GM19023 (cell line): ENCODE measurements at regions not wholly inside any gene's neighbourhood (a gene's known extent, or its start where the extent isn't known, plus 50 kb on each side); places are given as distances from the start of the nearest gene placed in this dataset.
"Not testable (repeated sequence)": the region's sequence is repeated elsewhere in the genome, so short reads cannot be mapped to it uniquely, and the experiment has no call there.

Source experiments
- ATAC-seq: cut with Tn5 transposase; IDR thresholded peaks from one replicate; pipeline ENCODE4 v1.9.1; 2021; ENCODE audit warnings: mild to moderate bottlenecking, moderate library complexity; ENCODE audit not compliant: unreplicated experiment

DNA sequence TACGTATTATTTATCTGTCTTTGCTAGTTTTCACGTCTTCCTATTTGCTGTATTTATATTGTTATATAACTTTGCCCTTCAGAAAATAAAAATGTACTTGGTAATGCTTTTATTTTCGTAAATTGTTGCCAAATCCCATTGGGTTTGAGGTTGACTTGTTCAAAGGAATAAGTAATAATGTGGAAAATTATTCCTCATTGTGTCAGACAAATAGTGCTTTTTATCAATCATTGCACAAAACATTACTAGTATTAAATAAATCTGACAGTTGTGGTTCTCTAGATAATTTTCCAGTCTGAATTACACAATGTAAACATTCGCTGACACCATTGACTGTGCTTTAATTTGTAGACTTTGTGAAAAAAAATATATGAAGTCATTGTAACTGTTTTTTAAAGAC is 798.3 kb upstream of the TMEFF2 start:
- no peak for ATAC-seq

- no peak for ATAC-seq
These were observed 788.4 kb upstream of the TMEFF2 start for GRCh38 chr2:192983173-192983572.

GRCh38 chr2:192978395-192978794 is 783.7 kb upstream of the TMEFF2 start:
- ATAC-seq, result no peak

- no peak for ATAC-seq
These were observed 777.2 kb upstream of the TMEFF2 start for GRCh38 chr2:192971981-192972380.

DNA sequence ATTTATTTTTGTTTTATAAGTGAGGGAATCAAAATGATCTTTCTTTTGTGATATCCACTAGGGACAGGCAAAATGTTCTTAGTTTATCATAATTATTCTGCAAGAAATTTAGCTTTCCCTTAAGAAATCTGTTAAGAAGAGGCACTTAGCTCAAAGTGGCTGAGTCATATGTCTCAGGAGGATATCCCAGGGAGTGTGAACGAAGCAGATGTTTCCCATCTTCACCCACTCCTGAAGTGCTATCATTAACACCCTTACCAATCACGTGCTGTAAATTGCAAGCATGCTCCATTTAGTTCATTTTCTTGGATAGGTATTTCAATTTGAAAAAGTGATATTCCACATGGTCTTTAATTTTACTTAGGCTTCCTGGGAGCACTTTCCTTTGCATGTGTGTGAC is 774.3 kb upstream of the TMEFF2 start:
- no peak for ATAC-seq

DNA sequence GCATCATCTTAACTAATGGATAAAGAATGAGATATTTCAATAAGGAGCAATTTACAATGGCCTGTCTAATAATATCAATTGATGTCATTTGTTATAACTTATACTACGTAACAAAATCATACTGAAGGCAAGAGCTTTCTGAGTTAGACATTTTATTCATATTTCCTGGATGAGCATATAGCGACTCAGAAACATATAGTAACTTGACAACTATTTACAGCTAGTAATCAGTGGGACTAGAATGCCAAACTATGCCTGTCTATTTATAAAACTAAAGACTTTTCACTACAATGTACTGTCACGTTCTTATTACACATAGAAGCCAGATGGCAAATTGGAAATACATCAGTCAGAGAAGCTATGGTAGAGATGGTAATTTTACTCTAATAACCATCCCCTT is 766.2 kb upstream of the TMEFF2 start:
- no peak for ATAC-seq

DNA sequence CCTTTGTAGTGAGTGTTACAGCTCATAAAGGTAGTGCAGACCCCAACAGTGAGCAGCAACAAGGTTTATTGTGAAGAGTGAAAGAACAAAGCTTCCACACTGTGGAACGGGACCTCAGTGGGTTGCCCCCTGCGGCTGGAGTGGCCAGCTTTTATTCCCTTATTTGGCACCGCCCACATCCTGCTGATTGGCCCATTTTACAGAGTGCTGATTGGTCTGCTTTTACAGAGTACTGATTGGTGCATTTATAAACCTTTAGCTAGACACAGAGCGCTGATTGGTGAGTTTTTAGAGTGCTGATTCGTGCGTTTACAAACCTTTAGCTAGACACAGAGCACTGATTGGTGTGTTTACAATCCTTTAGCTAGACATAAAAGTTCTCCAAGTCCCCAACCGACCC is 763.9 kb upstream of the TMEFF2 start:
- not testable (repeated sequence) for ATAC-seq

DNA sequence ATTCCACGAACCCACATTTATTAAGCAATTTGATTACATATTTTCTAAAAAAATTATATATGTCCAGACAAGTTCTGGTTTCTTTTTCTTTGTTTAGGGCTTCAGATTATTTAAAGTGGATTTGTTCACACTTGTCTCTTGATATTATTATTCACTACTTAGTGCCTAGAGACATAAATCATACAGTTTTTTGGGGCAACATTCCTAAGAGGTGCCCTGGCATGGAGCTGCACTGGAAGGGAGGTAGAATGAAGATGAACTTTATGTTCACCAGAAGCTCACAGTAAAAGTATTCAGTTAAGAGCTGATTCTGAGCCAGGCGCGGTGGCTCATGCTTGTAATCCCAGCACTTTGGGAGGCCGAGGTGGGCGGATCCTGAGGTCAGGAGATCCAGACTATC is 762.7 kb upstream of the TMEFF2 start:
- no peak for ATAC-seq

DNA sequence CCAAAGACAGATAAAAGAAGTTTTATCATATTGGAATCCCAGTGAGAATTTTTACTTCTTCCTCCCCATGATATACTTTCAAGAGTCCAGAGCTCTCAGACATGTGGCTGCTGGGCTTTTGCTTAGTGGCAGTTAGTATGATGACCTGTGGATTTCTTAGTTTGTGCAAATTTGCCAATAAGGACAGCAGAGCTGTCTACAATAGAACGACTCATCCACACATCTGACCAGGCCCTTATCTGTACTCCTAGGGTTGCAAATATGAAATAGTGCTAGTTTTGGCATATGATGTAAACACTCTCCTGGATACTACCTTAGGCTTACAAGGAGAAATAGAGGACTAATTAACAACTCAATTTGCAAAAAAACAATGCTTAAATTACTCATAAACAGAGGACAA is 758.4 kb upstream of the TMEFF2 start:
- no peak for ATAC-seq

DNA sequence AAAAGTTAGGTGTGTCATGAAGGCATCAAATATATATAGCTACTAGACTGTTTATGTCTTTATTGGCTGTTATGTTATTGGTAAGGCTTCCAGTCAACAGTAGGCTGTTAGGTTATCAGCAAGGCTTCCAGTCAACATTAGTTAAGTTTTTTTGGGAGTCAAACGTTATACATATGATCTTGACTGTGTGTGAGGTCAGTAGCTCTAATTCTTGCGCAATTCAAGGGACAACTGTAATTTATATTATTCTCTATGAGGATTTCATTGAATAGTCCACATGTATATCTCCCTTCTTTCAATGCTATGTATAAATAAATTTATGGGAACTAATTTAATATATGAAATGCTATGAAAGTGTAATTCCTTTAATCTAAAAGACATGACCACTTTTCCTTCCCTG is 757.5 kb upstream of the TMEFF2 start:
- no peak for ATAC-seq

DNA sequence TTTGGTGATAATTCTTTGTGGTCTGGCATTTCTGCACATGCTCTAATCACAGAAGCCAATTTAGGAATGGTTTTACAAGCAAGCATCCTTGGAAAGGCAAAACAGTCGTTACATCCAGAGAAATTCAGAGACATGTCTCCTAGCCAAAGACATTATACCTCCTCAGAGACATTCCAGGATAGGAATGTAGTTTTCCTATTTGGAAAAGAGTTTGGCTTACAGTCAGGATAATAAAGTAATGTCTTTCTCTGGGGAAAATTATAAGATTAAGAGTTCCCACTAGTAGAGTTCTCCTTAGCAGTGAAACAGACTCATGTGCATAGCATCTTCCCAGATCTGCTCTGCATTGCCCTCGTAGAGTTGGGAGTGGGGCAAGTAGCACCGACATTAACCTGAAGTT is 753.6 kb upstream of the TMEFF2 start:
- ATAC-seq, result no peak

DNA sequence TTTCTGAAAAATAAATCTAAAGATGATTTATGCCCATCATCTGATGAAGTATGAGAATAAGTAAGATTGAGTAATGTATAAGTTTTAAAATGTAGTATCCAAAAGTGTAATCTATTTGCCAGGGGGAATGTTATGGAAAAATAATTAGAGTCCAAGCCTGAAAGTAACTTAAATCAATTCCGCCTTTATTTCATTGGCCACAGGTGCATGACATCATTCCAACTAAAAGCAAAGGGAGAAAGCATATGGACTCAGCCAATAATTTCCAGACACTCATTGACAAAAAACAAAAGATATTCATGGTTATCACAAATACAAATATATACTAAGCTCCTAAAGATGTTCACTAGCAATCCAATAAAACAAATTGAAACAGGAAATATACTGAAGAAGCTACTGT is 752.6 kb upstream of the TMEFF2 start:
- ATAC-seq, result no peak

DNA sequence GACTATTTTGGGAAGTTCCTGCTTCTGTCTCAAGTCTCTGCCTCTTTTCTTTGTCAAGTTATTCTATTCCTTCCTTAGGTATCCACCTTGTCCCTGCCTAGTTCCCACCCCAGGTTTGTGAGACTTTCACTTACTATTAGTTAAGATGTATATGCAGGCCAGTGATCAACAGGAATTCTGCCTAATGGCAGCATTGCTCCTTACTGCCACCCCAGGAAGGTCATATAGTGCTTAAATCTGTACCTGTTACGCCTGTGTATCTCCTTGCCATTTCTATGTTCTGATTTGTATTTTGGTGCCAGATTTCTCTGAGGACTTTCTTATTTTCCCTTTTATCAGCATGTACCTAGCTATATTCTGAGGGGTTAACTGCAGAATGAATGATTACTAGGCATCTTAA is 746.0 kb upstream of the TMEFF2 start:
- ATAC-seq, result no peak

- ATAC-seq, result no peak
These were observed 737.6 kb upstream of the TMEFF2 start for GRCh38 chr2:192932376-192932775.

DNA sequence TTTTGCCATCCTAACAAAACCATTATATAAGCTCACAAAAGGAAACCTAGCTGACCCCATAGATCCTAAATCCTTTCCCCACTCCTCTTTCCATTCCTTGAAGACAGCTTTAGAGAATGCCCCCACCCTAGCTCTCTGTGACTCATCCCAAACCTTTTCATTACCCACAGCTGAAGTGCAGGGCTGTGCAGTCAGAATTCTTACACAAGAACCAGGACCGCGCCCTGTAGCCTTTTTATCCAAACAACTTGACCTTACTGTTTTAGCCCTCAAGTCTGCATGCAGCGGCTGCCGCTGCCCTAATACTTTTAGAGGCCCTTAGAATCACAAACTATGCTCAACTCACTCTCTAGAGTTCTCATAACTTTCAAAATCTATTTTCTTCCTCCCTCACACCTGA is 726.9 kb upstream of the TMEFF2 start:
- ATAC-seq, result not testable (repeated sequence)

DNA sequence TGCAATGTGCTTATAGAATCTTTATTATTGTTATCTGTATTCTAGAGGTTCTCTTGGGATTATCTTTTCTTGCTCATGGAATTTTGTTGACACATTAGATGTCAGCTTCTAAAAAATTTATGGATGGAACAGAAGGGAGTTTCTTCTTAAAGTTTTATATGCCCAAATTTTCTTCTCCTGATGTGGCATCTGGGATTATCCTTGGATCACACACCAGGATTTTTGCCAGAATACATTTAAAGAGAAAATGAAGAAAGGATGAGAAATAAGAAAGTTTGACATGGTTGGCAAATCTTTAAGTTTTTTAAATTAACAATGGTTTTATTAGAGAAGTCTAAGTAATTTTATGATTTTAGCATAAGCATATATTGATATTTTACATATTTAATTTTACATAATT is 706.7 kb upstream of the TMEFF2 start:
- ATAC-seq, result no peak

DNA sequence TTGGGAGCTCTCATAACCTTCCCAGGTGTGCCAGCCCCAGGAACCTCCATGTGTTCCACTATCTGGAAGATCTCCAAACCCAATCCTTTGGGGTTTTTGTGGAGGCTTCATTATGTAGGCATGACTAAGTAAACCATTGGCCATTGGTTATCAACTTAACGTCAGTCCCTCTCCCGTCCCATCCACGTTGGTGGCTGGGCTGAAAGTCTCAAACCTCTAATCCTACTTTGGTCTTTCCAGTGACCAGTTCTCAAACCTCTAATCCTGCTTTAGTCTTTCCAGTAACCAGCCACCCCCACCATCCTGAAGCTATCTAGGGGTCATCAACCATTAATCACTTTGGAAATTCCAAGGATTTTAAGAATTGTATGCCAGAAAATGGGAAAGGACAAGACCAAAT is 704.7 kb upstream of the TMEFF2 start:
- ATAC-seq, result no peak

- ATAC-seq, result not testable (repeated sequence)
These were observed 699.2 kb upstream of the TMEFF2 start for GRCh38 chr2:192893976-192894375.

- no peak for ATAC-seq
These were observed 693.4 kb upstream of the TMEFF2 start for GRCh38 chr2:192888109-192888508.

DNA sequence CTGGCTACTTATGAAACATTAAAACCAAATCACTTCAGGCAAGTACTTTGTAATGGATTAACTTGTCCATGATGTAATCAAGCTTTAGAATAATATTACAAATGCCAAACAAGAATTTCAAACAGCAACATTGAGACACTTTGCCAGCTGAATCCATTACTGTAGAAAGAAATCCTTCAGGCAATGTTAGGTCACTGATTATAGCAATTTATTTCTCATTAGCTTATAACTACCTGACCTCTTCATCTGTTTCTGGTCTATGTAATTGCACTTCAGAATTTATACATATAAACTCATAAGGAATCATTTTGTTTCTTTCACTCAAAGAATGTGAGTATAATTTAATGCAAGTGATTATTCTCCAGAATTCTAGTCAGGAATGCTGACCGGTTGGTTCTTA is 692.6 kb upstream of the TMEFF2 start:
- no peak for ATAC-seq

GRCh38 chr2:192886636-192887035 is 691.9 kb upstream of the TMEFF2 start:
- no peak for ATAC-seq

- ATAC-seq, result no peak
These were observed 690.9 kb upstream of the TMEFF2 start for GRCh38 chr2:192885569-192886160.

- ATAC-seq, result no peak
These were observed 682.4 kb upstream of the TMEFF2 start for GRCh38 chr2:192877159-192877558.

DNA sequence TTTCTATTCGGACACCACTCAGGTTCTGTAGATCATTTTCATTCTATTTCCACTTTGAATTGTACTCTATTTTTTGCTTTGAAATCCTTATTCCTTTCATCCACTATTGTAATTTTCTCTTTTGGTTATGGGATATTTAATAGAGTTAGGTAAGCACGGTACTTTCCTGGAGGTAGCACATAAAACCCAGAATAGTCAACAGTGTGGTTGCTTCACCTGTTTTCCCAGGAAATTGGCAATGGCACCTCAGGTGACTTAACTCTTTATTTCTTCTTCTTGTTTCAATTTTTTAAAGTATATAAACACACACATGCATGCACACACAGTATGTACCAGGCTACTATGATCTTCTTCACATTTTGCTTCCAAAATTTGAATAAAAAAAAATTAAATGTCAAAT is 682.0 kb upstream of the TMEFF2 start:
- no peak for ATAC-seq
